ENCODE measurements at regions not wholly inside any gene's neighbourhood (a gene's known extent, or its start where the extent isn't known, plus 50 kb on each side); places are given as distances from the start of the nearest gene placed in this dataset.

DNA sequence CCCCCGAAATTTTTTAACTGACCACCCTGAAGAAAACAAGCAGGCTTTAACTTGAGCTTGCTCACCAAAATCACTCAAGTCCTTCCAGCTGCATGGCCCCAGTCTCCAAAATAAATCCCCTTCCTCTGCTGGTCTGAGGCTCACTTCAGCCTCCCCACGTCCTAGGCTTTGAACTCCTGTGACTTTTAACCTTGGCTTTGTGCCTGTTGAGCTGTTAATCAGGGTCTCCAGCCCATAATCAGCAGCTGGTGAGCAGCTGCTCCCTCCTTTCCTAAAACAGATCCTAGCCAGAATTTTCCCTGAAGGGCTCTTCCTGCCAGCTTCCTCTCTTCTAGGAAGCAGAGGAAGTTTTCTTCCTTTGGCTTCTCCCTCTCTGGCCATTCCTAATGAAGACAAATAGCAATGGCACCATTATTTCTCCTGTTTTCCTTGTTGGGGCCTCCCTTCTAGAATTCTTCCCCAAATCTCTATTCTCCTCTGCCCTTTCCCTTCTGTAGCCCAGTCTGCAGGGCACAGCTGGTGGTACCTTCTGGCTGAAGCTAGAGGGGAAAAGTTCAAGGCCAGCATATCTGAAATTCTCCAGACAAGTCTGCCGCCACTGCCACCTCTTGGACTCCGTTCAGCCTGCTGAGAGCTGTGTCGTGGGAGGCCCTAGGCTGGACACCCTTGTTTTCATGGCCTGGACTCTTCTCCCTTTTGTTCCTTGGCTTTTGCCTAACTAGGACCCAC lies 152.1 kb downstream of the NOC3L start:
- peak overlapping the region; percentile 72 for H3K27ac Mint-ChIP-seq (ENCODE audit: unreplicated experiment)
- no peaks in the 10 kb centered on the region for H3K27me3 Mint-ChIP-seq (ENCODE audit: unreplicated experiment)
- H3K4me1 Mint-ChIP-seq (ENCODE audit: unreplicated experiment): peaks cover 60% of the 10 kb centered on the region

DNA sequence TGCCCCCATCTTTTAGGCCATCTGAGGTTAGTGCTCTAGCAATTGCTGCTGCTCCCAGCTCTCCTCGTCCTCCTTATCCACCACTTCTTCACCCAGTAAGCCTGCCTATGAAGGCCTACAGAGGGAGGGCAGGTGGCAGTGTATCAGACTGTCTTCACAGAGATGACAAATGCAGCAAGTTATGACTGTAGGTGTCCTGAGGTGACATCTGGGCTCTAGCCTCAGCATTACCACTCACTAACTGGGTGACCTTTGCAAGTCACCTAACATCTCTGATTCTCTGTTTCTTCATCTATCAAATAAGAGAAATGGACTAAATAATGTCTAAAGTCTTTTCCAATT lies 151.6 kb downstream of the NOC3L start:
- TF ChIP-seq, protein P1, sequence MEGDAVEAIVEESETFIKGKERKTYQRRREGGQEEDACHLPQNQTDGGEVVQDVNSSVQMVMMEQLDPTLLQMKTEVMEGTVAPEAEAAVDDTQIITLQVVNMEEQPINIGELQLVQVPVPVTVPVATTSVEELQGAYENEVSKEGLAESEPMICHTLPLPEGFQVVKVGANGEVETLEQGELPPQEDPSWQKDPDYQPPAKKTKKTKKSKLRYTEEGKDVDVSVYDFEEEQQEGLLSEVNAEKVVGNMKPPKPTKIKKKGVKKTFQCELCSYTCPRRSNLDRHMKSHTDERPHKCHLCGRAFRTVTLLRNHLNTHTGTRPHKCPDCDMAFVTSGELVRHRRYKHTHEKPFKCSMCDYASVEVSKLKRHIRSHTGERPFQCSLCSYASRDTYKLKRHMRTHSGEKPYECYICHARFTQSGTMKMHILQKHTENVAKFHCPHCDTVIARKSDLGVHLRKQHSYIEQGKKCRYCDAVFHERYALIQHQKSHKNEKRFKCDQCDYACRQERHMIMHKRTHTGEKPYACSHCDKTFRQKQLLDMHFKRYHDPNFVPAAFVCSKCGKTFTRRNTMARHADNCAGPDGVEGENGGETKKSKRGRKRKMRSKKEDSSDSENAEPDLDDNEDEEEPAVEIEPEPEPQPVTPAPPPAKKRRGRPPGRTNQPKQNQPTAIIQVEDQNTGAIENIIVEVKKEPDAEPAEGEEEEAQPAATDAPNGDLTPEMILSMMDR (IDR thresholded peaks at IDR 0.05): no peak
- Mint-ChIP-seq H3K4me1 (ENCODE audit: unreplicated experiment) (peaks cover 55% of the 10 kb centered on the region), H3K4me3 (ENCODE audit: unreplicated experiment) (no peak overlapping the region), H3K27me3 (ENCODE audit: unreplicated experiment) (no peaks in the 10 kb centered on the region), H3K9me3 (ENCODE audit: unreplicated experiment) (peaks cover 7% of the 10 kb centered on the region), H3K36me3 (ENCODE audit: unreplicated experiment) (peaks cover 2% of the 10 kb centered on the region), H3K27ac (ENCODE audit: unreplicated experiment) (no peak overlapping the region)
- DNase-seq (ENCODE audit: extremely low spot score, unreplicated experiment): no peak

More for the DNA sequence above, 152.1 kb downstream of the NOC3L start:
- Mint-ChIP-seq H3K36me3 (ENCODE audit: unreplicated experiment) (peaks cover 5% of the 10 kb centered on the region), H3K4me3 (ENCODE audit: unreplicated experiment) (no peak overlapping the region), H3K9me3 (ENCODE audit: unreplicated experiment) (peaks cover 10% of the 10 kb centered on the region)
- DNase-seq (ENCODE audit: extremely low spot score, unreplicated experiment): no peak
- TF ChIP-seq, protein P1 (IDR thresholded peaks at IDR 0.05): no peak

DNA sequence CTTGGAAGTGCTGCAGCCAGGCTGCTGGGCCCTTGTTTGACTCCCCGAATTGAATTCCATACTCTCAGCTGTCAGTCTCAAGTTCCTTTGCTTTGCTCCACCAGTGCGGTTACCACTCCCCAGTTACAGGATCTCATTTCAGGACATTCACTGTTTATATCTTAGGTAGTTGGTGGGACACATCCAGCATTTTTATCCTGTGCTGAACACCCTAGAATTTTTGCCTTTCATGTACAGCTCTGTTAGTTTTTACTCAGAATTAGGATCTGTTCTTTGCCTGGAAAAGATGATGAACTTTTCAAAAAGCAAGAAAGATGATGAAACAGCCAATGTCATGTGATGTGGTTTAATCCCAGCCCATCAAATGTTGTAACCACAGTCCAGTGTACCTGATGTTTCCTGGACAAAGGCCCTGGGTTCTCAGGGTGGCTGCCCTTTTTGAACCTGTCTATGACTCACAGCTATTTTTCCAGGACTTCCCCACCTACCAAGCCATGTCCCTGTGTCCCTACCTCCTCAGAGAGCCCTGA lies 149.7 kb downstream of the NOC3L start:
- H3K4me3 Mint-ChIP-seq (ENCODE audit: unreplicated experiment): no peak overlapping the region
- H3K9me3 Mint-ChIP-seq (ENCODE audit: unreplicated experiment): no peaks in the 10 kb centered on the region
- peak overlapping the region; percentile 20 for H3K27ac Mint-ChIP-seq (ENCODE audit: unreplicated experiment)
- H3K27me3 Mint-ChIP-seq (ENCODE audit: unreplicated experiment): no peaks in the 10 kb centered on the region
- no peak for DNase-seq (ENCODE audit: extremely low spot score, unreplicated experiment)
- peaks cover 2% of the 10 kb centered on the region for H3K36me3 Mint-ChIP-seq (ENCODE audit: unreplicated experiment)
- TF ChIP-seq, protein P1 (IDR thresholded peaks at IDR 0.05): no peak
- H3K4me1 Mint-ChIP-seq (ENCODE audit: unreplicated experiment): peaks cover 53% of the 10 kb centered on the region

DNA sequence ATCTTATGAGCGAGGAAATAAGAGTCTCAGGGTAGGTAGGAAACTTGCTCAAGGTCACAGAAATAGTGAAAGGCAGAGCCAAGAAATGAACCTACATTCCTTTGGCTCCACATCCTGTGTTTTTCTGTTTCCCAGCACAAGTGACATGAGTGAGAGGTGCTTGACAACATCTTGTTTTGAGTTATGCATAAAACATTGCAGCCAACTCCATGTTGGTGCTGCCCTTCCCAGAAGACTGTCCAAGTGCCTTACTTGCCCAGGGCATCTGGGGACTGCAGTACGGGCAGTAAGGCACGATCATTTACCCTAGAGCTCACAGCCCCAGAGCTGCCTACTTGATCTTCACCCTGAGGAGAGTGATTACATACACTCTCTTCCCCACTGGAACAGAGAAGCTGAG lies 148.8 kb downstream of the NOC3L start:
- Mint-ChIP-seq H3K36me3 (ENCODE audit: unreplicated experiment) (peaks cover 2% of the 10 kb centered on the region), H3K27ac (ENCODE audit: unreplicated experiment) (no peak overlapping the region), H3K4me3 (ENCODE audit: unreplicated experiment) (no peak overlapping the region), H3K27me3 (ENCODE audit: unreplicated experiment) (no peaks in the 10 kb centered on the region), H3K4me1 (ENCODE audit: unreplicated experiment) (peaks cover 48% of the 10 kb centered on the region), H3K9me3 (ENCODE audit: unreplicated experiment) (no peaks in the 10 kb centered on the region)
- TF ChIP-seq, protein P1 (IDR thresholded peaks at IDR 0.05): no peak
- DNase-seq (ENCODE audit: extremely low spot score, unreplicated experiment): no peak

DNA sequence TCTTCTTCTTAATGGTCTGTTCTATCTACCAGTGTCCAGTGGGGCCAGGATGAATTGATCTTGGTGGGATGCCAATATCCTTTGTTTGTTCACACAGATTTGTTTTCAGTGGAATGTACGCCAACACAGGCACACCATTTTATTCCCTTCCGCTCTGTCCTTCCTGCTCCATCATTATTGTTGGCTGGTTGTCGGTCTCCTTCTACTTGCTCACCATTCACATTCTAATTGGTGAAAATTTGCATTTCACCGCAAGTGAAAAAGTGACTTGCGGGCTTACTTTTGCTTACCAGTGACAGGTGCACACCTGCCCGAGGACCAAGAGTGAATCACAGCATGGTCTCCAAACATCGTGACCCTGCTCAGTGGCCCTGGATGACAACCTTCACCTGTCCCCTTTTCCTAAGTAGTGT lies 148.3 kb downstream of the NOC3L start:
- DNase-seq (ENCODE audit: extremely low spot score, unreplicated experiment): no peak
- TF ChIP-seq, protein P1 (IDR thresholded peaks at IDR 0.05): no peak
- Mint-ChIP-seq H3K9me3 (ENCODE audit: unreplicated experiment) (no peaks in the 10 kb centered on the region), H3K27me3 (ENCODE audit: unreplicated experiment) (no peaks in the 10 kb centered on the region), H3K36me3 (ENCODE audit: unreplicated experiment) (peaks cover 2% of the 10 kb centered on the region), H3K27ac (ENCODE audit: unreplicated experiment) (no peak overlapping the region), H3K4me3 (ENCODE audit: unreplicated experiment) (no peak overlapping the region), H3K4me1 (ENCODE audit: unreplicated experiment) (peaks cover 45% of the 10 kb centered on the region)
